PC-9 (cell line): ENCODE measurements at regions not wholly inside any gene's neighbourhood (a gene's known extent, or its start where the extent isn't known, plus 50 kb on each side); places are given as distances from the start of the nearest gene placed in this dataset.

Experiments used
- EZH2 ChIP-seq: fragments of 200-600 bp; sonication (generic); IDR thresholded peaks from 2 replicates; pipeline ENCODE4 v1.8.0; 2017; ENCODE audit warnings: antibody characterized with exemption, low read depth
- TF ChIP-seq, protein P1 (sequence below): fragments of 200-600 bp; sonication (generic); conservative IDR thresholded peaks from 2 replicates; pipeline ENCODE4 v1.6.1; 2017; ENCODE audit warnings: mixed run types, antibody characterized with exemption, mild to moderate bottlenecking, moderate library complexity

DNA sequence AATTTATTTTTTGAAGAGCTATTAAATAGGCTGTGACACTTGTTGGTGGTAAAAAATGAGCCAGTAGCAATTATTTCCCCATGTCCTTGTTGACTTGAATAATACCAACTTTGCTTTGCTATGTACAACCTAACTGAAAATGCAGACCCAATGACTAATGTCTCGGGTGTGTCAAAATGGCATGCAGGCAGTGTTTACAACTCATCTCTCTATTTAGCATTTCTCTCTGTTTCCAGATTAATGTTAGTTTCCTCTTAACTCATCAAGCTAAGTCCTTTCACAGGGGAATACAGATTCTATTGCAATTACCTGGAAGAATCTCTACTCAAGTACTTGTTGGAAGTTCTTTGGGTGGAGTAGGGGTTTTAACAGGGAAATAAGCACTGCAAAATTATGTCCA is 504.4 kb downstream of the BCKDHB start:
- TF ChIP-seq, protein P1, sequence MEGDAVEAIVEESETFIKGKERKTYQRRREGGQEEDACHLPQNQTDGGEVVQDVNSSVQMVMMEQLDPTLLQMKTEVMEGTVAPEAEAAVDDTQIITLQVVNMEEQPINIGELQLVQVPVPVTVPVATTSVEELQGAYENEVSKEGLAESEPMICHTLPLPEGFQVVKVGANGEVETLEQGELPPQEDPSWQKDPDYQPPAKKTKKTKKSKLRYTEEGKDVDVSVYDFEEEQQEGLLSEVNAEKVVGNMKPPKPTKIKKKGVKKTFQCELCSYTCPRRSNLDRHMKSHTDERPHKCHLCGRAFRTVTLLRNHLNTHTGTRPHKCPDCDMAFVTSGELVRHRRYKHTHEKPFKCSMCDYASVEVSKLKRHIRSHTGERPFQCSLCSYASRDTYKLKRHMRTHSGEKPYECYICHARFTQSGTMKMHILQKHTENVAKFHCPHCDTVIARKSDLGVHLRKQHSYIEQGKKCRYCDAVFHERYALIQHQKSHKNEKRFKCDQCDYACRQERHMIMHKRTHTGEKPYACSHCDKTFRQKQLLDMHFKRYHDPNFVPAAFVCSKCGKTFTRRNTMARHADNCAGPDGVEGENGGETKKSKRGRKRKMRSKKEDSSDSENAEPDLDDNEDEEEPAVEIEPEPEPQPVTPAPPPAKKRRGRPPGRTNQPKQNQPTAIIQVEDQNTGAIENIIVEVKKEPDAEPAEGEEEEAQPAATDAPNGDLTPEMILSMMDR: no peak
- TF ChIP-seq EZH2: no peak
